DOHH2 (cell line): ENCODE measurements at regions not wholly inside any gene's neighbourhood (a gene's known extent, or its start where the extent isn't known, plus 50 kb on each side); places are given as distances from the start of the nearest gene placed in this dataset.

Source experiments
- H3F3A ChIP-seq: fragments of 200-600 bp; sonication (generic), shearing (Covaris generic); 2 replicates; pipeline ENCODE4 v1.6.0; 2016; ENCODE audit warnings: antibody characterized with exemption, mild to moderate bottlenecking; ENCODE audit not compliant: control insufficient read depth, insufficient read depth
- H3K27ac ChIP-seq: fragments of 200-600 bp; sonication (generic); 2 replicates; pipeline ENCODE4 v1.5.1; 2014; ENCODE audit warnings: low read depth, mild to moderate bottlenecking, low read length, moderate library complexity
- H3K27me3 ChIP-seq: fragments of 200-600 bp; sonication (generic); 2 replicates; pipeline ENCODE4 v1.6.1; 2014; ENCODE audit warnings: mild to moderate bottlenecking, low read length, mixed read lengths; ENCODE audit not compliant: control insufficient read depth
- H3K36me3 ChIP-seq: fragments of 200-600 bp; sonication (generic); 2 replicates; pipeline ENCODE4 v1.6.1; 2014; ENCODE audit warnings: mild to moderate bottlenecking, low read length, moderate library complexity, mixed read lengths; ENCODE audit not compliant: control insufficient read depth
- H3K4me1 ChIP-seq: fragments of 200-600 bp; sonication (generic); 2 replicates; pipeline ENCODE4 v1.6.1; 2014; ENCODE audit warnings: mild to moderate bottlenecking, low read length, mixed read lengths; ENCODE audit not compliant: control insufficient read depth
- H3K4me2 ChIP-seq: fragments of 200-600 bp; sonication (generic); 2 replicates; pipeline ENCODE4 v1.6.0; 2014; ENCODE audit warnings: mild to moderate bottlenecking, low read length, moderate library complexity
- H3K4me3 ChIP-seq: fragments of 200-600 bp; sonication (generic); 2 replicates; pipeline ENCODE4 v1.5.1; 2014; ENCODE audit warnings: mild to moderate bottlenecking, low read length, mixed read lengths
- H3K79me2 ChIP-seq: fragments of 200-600 bp; sonication (generic); 2 replicates; pipeline ENCODE4 v1.6.1; 2014; ENCODE audit warnings: mild to moderate bottlenecking, low read length, mixed read lengths; ENCODE audit not compliant: control insufficient read depth
- H3K9me2 ChIP-seq: fragments of 200-600 bp; sonication (generic); replicated peaks from 2 replicates; pipeline ENCODE4 v1.6.1; 2014; ENCODE audit warnings: mild to moderate bottlenecking, low read length, mixed read lengths; ENCODE audit not compliant: control insufficient read depth
- H3K9me3 ChIP-seq: fragments of 200-600 bp; sonication (generic); 2 replicates; pipeline ENCODE4 v1.6.1; 2014; ENCODE audit warnings: antibody characterized with exemption, low read length, mixed read lengths; ENCODE audit not compliant: control insufficient read depth, insufficient read depth
- H4K20me1 ChIP-seq: fragments of 200-600 bp; sonication (generic); 2 replicates; pipeline ENCODE4 v1.6.0; 2014; ENCODE audit warnings: low read depth, mild to moderate bottlenecking, antibody characterized with exemption, low read length, moderate library complexity; ENCODE audit not compliant: control insufficient read depth, insufficient read depth
- CTCF ChIP-seq: fragments of 200-600 bp; sonication (generic); IDR thresholded peaks from one replicate; pipeline ENCODE4 v1.5.1; 2014; ENCODE audit warnings: antibody characterized with exemption, mild to moderate bottlenecking, low read depth, low read length; ENCODE audit not compliant: poor library complexity, severe bottlenecking
- EZH2phosphoT487 ChIP-seq: fragments of 200-600 bp; sonication (generic); IDR thresholded peaks from 2 replicates; pipeline ENCODE4 v1.6.1; 2017; ENCODE audit warnings: borderline replicate concordance, mild to moderate bottlenecking, antibody characterized with exemption, low read length, moderate library complexity, mixed read lengths

GRCh38 chr14:97452314-97452713 is 655.1 kb downstream of the VRK1 start:
- Histone ChIP-seq H3K4me1 (no peaks in the 10 kb centered on the region), H3K27ac (no peak overlapping the region), H4K20me1 (no peaks in the 10 kb centered on the region), H3F3A (no peaks in the 10 kb centered on the region), H3K79me2 (no peaks in the 10 kb centered on the region), H3K27me3 (no peaks in the 10 kb centered on the region), H3K4me2 (no peak overlapping the region), H3K9me3 (no peaks in the 10 kb centered on the region), H3K36me3 (no peaks in the 10 kb centered on the region), H3K9me2 (no peaks in the 10 kb centered on the region), H3K4me3 (no peak overlapping the region)
- TF ChIP-seq EZH2phosphoT487 (no peak), CTCF (no peak)

GRCh38 chr14:97453991-97454390 is 656.8 kb downstream of the VRK1 start:
- H3K9me3 ChIP-seq: no peaks in the 10 kb centered on the region
- no peaks in the 10 kb centered on the region for H3K27me3 ChIP-seq
- H3K9me2 ChIP-seq: no peaks in the 10 kb centered on the region

GRCh38 chr14:97456462-97456861 is 659.3 kb downstream of the VRK1 start:
- Histone ChIP-seq H3K36me3 (no peaks in the 10 kb centered on the region), H3K4me3 (no peak overlapping the region), H3K4me2 (no peak overlapping the region), H3K79me2 (no peaks in the 10 kb centered on the region), H3K27ac (no peak overlapping the region), H3K27me3 (no peaks in the 10 kb centered on the region), H3F3A (no peaks in the 10 kb centered on the region), H3K9me2 (no peaks in the 10 kb centered on the region), H3K9me3 (no peaks in the 10 kb centered on the region), H4K20me1 (no peaks in the 10 kb centered on the region), H3K4me1 (no peaks in the 10 kb centered on the region)
- TF ChIP-seq EZH2phosphoT487 (no peak), CTCF (no peak)

More at GRCh38 chr14:97453991-97454390, 656.8 kb downstream of the VRK1 start:
- Histone ChIP-seq H3K4me1 (no peaks in the 10 kb centered on the region), H3K79me2 (no peaks in the 10 kb centered on the region), H3K4me3 (no peak overlapping the region), H3F3A (no peaks in the 10 kb centered on the region), H3K36me3 (no peaks in the 10 kb centered on the region), H3K4me2 (no peak overlapping the region), H3K27ac (no peak overlapping the region), H4K20me1 (no peaks in the 10 kb centered on the region)
- TF ChIP-seq CTCF (no peak), EZH2phosphoT487 (no peak)

- H4K20me1 ChIP-seq: no peaks in the 10 kb centered on the region
- H3K79me2 ChIP-seq: no peaks in the 10 kb centered on the region
- H3K4me3 ChIP-seq: no peak overlapping the region
- no peaks in the 10 kb centered on the region for H3K27me3 ChIP-seq
- no peaks in the 10 kb centered on the region for H3K4me1 ChIP-seq
- H3K9me2 ChIP-seq: no peaks in the 10 kb centered on the region
- no peak for TF ChIP-seq CTCF
- no peak for TF ChIP-seq EZH2phosphoT487
- H3K4me2 ChIP-seq: no peak overlapping the region
- no peaks in the 10 kb centered on the region for H3K9me3 ChIP-seq
- no peak overlapping the region for H3K27ac ChIP-seq
- H3K36me3 ChIP-seq: no peaks in the 10 kb centered on the region
- H3F3A ChIP-seq: no peaks in the 10 kb centered on the region
Observed at GRCh38 chr14:97456958-97457357, 659.8 kb downstream of the VRK1 start.
